PC-3 (cell line): ENCODE measurements at regions not wholly inside any gene's neighbourhood (a gene's known extent, or its start where the extent isn't known, plus 50 kb on each side); places are given as distances from the start of the nearest gene placed in this dataset.

Experiments used
- EZH2 ChIP-seq: fragments of 300-600 bp; sonication (generic); IDR thresholded peaks from one replicate; pipeline ENCODE4 v1.6.1; 2017; ENCODE audit warnings: antibody characterized with exemption, mild to moderate bottlenecking, low read length; ENCODE audit not compliant: unreplicated experiment
- TF ChIP-seq, protein P1 (sequence below): fragments of 300-600 bp; sonication (generic); conservative IDR thresholded peaks from 2 replicates; pipeline ENCODE4 v1.5.1; 2017; ENCODE audit warnings: antibody characterized with exemption, low read depth, mild to moderate bottlenecking, low read length

- no peak for TF ChIP-seq EZH2
- TF ChIP-seq, protein P1, sequence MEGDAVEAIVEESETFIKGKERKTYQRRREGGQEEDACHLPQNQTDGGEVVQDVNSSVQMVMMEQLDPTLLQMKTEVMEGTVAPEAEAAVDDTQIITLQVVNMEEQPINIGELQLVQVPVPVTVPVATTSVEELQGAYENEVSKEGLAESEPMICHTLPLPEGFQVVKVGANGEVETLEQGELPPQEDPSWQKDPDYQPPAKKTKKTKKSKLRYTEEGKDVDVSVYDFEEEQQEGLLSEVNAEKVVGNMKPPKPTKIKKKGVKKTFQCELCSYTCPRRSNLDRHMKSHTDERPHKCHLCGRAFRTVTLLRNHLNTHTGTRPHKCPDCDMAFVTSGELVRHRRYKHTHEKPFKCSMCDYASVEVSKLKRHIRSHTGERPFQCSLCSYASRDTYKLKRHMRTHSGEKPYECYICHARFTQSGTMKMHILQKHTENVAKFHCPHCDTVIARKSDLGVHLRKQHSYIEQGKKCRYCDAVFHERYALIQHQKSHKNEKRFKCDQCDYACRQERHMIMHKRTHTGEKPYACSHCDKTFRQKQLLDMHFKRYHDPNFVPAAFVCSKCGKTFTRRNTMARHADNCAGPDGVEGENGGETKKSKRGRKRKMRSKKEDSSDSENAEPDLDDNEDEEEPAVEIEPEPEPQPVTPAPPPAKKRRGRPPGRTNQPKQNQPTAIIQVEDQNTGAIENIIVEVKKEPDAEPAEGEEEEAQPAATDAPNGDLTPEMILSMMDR = no peak
These were observed 171.9 kb downstream of the BUD13 start for GRCh38 chr11:116600930-116601329.
